Skin epidermis (tissue), 12 donors: ENCODE measurements at regions not wholly inside any gene's neighbourhood (a gene's known extent, or its start where the extent isn't known, plus 50 kb on each side); places are given as distances from the start of the nearest gene placed in this dataset.

Experiments used
- H3K27ac ChIP-seq, 21 experiments: fragments of 200-600 bp; sonication (generic) in 11 of 21; one replicate each; pipeline ENCODE4 v1.5.0; 2020; ENCODE audit warnings: mild to moderate bottlenecking in 3 of 21, inconsistent platforms in 2 of 21, moderate library complexity in 2 of 21
- H3K4me3 ChIP-seq, 7 experiments: fragments of 200-600 bp; sonication (generic) in 2 of 7; one replicate each; pipeline ENCODE4 v1.5.0; 2020; ENCODE audit warnings: inconsistent platforms in 2 of 7, mild to moderate bottlenecking in 2 of 7, moderate library complexity in 1 of 7

DNA sequence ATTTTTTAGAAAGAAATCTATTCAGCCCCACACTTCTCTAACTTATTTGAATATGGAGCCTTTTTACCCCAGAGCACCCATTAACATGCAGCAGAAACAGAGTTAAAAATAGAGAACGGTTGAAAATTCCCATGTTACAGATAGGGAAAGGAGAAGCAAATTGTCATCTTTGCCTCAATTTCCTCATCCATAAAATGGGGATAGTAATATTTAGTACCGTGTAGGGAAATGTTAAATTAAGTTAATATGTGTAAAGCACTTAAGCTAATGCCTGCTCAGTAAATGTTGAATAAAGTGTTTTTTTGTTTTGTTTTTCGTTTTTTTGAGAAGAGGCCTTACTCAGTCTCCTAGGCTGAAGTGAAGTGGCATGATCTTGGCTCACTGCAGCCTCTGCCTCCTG, 50.3 kb downstream of the NAV1 start:
- Histone ChIP-seq H3K27ac (no peak overlapping the region), H3K4me3 (no peak overlapping the region)

DNA sequence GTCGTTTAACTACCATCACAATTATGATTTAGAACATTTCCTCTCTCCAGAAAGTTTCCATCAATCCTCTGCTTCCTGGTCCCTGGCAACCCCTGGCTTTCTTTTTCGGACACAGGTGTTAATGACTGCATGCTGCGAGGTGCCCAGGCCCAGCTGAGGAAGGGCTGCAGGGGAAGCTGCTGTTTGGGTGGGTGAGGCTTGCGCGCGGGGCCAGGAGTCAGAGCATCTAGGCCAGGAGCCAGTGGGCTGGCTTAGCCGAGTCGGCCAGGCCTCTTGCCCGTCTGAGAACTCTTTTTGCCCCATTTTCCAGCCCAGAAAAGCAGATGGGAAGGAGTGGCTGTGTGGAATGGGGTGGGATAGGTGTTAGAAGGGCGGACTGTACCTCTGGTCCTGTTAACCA, 51.5 kb downstream of the NAV1 start:
- no peak overlapping the region for H3K4me3 ChIP-seq
- no peak overlapping the region for H3K27ac ChIP-seq

DNA sequence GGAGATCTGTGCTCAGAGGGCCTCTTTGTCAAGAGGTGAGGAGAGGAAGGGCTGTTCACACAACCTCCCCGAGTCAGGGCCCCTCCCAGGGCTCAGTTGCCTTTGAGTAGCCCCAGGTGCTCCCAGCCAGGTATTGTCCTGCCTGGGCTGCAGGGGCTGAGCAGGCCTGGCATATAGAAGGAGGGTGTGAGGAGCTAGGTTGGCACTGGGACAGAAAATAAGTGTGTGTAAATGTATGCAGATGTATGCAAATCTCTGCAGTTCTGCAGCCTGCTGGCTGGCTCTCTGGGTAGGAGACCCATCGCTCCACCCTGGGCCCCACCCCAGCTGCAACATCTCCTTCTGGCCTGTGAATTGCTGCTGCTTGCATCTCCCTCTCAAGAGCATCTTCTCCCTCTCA, 52.4 kb downstream of the NAV1 start:
- Histone ChIP-seq H3K4me3 (no peak overlapping the region), H3K27ac (no peak overlapping the region)

DNA sequence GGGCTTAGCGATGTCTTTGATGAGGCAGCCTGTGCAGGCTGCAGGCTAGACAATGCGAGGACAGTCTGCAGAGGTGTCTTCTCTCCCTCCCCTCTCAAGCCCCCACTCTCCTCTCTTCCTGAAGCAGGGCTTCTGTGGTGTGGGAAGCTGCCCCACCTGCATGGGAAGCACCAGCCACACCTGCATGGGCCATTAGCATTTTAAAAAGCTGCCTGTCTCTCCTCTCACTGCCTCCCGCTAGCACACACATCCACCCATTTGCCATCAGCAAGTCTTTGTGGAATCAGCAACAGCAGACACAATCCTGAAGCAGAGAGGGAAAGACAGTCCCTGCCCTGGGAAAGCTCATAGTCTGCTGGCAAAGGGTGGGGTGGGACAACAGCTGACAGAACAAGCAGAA, 53.1 kb downstream of the NAV1 start:
- Histone ChIP-seq H3K4me3 (no peak overlapping the region), H3K27ac (no peak overlapping the region)

DNA sequence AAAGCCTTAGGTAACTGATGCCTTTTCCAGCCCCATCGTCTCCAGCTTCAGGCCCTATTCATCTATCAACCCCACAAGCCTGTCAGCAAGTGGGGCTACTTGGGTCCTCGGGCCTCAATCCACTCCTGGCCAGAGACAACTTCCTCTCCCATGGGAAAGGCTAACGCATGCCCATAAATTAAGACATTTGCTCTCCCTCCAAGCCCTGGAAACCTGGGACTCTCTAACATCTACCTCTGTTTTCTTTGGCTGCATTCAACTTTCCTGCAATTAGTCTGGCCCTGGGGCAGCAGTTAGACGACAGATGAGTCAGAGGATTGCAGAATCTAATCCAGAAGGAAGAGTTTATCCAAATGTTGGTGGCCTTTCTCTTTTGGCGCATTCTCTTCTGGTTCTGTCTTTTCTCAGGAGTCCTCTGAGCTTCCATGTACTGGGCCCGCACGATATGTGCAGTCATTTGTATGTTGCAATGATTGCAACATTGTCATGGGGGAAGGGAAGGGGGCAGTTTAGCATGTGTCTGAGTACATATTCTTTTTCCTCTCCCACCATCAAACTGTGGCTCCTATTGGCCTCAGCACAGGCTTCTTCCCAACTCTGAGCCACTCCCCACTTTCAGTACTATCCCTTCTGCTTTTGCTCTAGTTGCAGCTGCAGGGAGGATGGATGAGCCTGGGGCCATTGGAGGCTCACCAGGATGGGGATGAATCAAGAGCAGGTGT, 54.4 kb downstream of the NAV1 start:
- peak overlapping the region in 9 of 21 experiments; percentile 1 to 54 (median 25) for H3K27ac ChIP-seq

DNA sequence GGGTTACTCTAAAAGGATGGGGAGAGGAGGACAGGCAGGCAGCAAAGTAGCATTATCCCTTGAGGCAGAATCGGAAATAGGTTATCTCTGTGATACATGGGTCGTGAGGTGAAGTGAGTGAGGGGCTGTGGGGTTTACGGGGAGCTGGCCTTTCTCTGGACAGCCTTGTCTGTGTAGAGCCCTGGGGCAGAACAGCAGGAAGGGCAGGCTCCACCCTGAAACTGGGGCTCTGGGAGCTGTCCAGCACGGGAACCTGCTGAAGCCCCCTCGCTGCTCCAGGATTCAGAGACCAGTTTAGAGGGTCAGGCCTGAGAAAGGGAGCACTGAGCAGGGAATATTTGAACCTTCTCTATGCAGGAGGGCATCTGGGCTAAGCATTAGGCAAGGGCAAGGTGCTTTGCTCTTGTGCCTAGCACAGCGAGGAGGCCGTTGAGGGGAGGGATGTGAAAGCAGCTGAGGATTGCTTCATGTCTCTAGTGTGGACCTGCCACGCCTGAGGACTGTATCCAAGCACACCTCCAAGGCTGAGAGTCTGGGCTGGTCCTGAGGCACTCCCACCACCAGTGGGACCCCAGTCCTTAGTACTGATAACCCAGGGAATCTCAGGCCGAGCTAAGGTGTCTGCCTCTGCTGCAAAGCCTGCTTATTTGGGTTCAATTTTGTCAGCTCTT, 55.8 kb downstream of the NAV1 start:
- Histone ChIP-seq H3K27ac (peak overlapping the region in 2 of 21 experiments; percentile 1 to 49), H3K4me3 (no peak overlapping the region)

More for the DNA sequence above, 54.4 kb downstream of the NAV1 start:
- H3K4me3 ChIP-seq = no peak overlapping the region

DNA sequence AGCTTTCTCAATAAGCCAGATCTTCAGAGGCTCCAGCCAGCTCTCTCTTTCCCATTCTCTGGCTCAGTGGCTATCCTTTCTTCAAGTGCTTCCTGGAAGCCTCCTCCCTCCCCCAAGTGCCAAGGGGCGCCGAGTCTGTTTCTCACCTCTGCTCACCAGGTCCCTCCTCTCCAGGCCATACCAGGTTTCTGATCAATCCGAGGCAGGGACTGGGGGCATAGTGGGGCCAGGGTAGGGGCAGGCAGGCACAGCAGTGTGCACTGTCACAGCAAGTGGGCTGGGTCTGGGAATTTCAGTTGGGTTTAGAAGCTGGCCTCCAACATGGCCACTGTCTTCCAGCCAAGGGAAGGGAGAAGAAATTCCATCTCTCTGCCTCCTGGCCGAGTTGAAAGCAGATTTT, 56.5 kb downstream of the NAV1 start:
- Histone ChIP-seq H3K4me3 (no peak overlapping the region), H3K27ac (no peak overlapping the region)

DNA sequence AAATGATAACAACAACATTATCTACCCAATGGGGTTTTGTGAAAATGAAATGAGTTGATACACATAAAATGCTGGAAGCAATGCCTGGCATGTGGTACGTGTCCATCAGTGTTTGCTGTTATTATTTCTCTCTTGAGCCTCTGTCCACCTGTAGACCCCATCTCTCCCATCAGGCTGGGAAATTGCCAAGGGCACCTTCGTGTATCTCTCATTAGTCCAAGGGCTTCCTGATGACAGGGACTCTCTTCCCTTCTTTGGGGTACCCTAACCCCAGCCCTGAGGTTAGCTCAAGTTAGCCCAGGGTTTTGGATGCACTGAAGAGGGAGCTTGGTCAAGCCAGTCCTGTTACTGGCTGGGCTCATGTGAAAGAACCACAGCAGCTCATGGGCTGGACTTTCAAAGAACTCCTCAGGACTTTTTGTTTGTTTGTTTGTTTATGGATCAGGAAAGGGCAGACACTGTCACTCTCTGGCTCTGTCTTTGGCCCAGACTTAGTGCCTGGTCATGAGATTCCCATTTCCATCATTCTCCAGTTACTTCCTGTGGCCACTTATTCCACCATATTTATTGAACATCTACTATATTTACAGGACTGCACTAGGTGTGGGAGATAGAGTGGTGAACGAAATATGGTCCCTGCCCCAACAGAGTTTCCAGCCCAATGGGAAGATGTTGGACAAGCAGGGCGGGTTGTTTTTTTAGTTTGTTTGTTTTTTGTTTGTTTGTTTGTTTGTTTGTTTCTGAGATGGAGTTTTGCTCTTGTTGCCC, 57.4 kb downstream of the NAV1 start:
- H3K27ac ChIP-seq = no peak overlapping the region

DNA sequence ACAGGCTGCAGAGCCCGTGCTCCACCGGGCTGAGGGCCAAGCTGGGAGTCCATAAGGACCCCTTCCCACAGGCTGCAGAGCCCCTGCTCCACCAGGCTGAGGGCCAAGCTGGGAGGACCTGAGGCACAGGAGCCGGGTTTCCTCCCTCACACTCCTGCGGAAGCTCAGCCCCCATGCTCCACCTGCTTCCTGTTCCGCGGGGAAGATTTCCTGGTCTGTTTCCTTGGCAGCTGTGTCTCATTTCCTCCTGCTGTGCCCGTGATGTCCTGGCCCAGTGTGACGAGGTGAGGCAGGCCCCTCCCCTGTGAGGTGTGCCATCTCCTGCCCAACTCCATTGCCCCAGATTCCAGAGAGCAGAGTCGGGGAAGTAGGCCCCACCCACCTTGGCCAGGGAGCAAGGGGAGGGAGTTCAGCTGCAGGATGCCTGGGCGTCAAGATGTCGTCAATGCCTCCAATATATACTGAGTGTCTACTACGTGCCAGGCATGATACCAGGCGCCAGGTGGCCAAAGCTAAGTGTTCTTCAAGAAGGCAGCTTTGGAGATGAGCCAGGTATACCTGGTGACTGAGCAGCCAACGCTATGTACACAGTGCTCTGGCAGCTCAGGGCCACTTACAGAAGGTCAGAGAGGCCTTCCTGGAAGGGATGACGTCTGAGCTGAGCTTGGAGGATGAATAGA, 58.8 kb downstream of the NAV1 start:
- H3K27ac ChIP-seq = peak overlapping the region in 5 of 21 experiments; percentile 15 to 63 (median 27)
- no peak overlapping the region for H3K4me3 ChIP-seq

More for the DNA sequence above, 57.4 kb downstream of the NAV1 start:
- H3K4me3 ChIP-seq = no peak overlapping the region

DNA sequence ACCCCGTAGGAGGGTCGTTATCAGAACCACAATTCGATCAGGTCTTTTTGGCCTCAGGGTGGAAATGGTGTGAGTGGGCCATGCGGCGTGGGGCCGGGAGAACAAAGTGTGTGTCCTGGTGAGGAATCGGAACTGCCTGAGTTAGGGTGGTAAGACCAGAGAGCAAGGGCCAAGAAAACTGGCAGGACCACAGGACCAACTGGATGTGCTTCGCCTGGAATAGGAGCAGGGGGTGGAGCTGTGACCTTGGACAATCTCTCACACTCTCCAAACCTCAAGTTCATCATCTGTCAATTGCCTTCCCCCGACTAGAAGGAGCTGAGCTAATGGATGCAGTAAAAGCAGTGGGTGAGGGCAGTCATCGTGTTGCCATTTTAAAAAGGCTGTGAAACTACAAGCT, 59.5 kb downstream of the NAV1 start:
- H3K4me3 ChIP-seq = no peak overlapping the region
- peak overlapping the region in 6 of 21 experiments; percentile 15 to 56 (median 41) for H3K27ac ChIP-seq

DNA sequence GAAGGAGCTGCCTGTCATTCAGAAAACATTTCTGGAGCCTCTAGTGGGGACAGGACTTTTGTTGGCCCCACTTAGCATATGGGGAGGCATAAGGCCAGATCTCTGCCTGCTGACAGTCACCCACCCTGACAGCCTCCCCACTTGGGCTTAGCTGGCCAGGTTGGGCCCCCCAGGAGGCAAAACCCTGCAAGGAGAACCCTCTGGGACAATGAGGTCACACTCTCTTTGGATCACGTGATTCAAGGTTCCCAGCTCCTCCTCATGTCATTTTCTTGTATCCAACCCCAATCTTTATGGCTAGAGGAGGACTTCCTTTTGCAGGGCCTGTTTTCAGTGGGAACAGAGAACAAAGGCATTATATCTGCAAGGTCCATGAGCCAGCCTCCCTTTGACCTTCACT, 60.0 kb downstream of the NAV1 start:
- peak overlapping the region in 6 of 21 experiments; percentile 15 to 56 (median 52) for H3K27ac ChIP-seq
- no peak overlapping the region for H3K4me3 ChIP-seq

DNA sequence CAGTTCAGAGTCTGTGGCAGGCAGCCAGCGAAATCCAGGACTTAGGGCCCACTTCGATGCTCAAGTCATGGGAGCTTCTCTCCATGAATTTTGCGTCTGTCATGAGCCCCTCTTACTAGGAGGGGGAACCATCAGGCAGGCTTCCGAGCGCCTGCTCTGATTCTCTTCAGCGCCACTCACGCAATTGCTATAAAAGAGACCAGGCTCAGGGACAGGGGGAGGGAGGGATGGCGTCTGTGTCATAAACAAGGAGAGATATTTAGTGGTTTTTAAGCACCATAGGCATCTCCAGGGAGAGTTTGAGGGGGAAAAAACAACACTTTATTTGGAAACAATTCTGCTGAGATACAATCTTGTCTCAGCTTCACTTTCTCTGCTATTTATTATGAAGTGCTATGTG, 60.6 kb downstream of the NAV1 start:
- peak overlapping the region in 6 of 21 experiments; percentile 4 to 56 (median 52) for H3K27ac ChIP-seq
- no peak overlapping the region for H3K4me3 ChIP-seq

DNA sequence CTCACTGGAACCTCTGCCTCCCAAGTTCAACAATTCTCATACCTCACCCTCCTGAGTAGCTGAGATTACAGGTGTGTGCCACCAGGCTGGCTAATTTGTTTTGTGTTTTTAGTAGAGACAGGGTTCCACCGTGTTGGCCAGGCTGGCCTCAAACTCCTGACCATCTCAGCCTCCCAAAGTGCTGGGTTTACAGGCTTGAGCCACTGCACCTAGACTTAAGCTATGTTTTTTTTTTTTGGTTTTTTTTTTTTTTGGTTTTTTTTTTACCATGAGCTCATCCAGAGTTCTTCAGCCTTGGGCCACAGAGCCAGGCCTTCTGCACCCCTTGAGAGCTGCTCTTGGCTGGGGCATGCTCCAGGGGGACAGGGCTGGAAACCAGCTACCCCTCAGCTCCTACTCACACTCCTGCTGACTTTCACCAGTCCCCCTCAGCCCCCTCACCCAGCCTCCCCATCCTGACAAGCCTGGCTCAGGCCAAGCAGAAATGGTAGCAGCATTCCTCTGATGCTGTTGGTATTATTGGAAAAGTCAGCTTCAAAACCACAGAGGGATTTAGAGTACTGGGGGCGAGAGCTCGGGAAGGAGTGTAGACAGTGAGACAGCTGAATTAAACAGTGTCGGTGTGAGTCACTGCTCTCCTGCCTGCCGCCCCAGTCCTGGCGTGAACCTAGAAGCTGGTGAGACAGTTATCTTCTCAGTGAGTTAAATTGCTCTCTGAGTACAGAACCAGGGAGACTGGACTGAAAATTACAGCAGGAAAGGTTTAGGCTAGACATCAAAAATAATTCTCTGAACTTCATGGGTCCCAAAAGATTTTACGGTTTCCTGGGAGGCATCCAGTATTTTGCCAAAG, 63.7 kb downstream of the NAV1 start:
- Histone ChIP-seq H3K27ac (peak overlapping the region in 5 of 21 experiments; percentile 10 to 54 (median 39)), H3K4me3 (no peak overlapping the region)

DNA sequence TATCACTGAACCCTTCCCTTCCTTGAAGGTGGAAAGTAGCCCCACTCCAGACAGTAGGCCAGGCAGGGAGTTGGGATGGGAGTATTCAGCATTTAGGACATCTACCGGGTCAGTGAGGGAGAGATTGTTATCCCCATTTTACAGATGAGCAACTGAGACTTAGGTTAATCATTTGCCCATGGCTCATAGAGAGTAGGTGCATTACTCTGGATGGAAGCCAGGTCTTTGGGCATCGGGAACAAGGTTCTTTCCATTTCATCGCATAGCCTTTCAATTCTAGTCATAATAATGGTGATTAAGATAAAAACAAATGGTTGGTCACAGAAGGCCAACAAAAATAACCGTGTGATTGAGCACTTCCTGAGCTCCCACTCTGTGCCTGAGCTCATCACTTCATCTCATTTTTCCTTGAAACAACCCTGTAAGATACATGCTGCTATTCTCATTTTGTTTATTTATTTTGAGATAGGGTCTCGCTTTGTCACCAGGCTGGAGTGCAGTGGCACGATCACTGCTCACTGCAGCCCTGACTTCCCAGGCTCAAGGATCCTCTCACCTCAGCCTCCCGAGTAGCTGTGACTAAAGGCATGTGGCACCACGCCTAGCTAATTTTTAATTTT, 64.8 kb downstream of the NAV1 start:
- H3K4me3 ChIP-seq = no peak overlapping the region
- peak overlapping the region in 3 of 21 experiments; percentile 7 to 54 (median 43) for H3K27ac ChIP-seq

DNA sequence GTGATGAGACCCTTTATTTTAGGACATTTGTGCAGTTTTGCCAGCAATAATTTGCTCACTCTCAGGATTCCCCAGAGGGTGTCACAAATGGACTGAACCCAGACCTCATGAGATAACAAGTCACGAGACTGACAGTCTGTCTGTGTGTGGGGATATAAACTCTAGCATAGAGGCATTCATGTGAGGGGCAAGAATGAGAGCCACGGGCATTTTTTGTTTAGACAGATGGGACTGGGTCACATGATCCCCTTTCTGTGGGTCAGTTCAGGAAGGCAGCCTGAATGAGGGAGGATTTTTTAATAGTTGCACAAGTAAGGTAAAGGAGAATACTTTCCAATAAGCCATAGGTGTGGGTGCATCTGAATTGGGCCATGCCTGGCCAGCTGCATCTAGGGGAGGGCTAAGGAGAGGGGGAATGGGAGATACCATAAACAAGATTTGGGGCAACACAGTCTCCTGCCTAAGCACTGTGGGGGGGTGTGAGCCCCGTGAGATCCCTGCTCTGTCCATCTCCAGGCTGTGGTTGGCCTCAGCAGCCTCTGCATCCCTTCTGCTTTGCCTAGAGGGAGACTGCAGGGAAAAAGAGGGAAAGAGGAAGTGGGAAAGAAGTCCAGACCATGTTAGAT, 66.6 kb downstream of the NAV1 start:
- Histone ChIP-seq H3K27ac (peak overlapping the region in 4 of 21 experiments; percentile 14 to 53 (median 24)), H3K4me3 (no peak overlapping the region)

DNA sequence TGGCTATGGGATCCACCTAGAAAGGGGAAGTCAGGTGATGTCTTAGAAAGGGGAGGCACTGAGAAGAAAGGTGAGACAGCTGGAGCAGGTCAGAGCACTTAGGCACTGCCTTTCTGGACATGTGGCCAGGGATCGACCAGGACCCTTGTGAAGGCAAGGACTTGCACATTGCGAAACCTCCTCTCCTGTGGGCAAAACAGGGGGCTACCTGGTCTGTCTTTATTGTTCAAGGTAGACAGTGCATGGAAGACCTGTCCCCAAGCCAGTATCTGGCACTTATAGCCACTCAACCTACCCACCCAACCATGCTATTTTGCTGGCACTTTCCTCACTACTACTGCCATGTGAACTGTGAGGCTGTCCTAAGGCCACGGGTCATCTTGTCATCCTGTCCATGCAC, 67.2 kb downstream of the NAV1 start:
- H3K4me3 ChIP-seq = no peak overlapping the region
- peak overlapping the region in 5 of 21 experiments; percentile 3 to 53 (median 16) for H3K27ac ChIP-seq

DNA sequence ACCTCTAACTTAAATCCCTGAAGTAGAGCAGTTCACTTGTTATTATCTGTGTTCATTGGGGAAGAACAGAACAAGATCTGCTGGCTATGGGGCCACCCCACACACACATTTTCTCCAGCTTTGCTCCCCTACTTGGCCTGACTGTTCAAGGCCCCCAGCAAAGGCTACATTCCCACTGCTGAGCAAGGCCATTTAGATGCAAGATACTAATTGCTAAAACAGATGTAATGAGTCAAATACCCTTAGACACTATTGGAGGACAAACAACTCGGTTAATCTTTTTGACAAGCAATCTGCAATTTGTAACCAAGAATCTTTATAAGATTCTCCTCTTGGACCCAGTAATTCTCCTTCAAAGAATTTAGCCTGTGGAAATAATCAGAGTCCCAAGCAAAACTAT, 67.7 kb downstream of the NAV1 start:
- no peak overlapping the region for H3K4me3 ChIP-seq
- H3K27ac ChIP-seq = peak overlapping the region in 1 of 21 experiments; percentile 53
